NCI-H345 (cell line): ENCODE measurements at regions not wholly inside any gene's neighbourhood (a gene's known extent, or its start where the extent isn't known, plus 50 kb on each side); places are given as distances from the start of the nearest gene placed in this dataset.

Source experiments
- DNase-seq: peaks from one replicate; lab custom pipeline; 2025; lab: John Stamatoyannopoulos, UW

DNA sequence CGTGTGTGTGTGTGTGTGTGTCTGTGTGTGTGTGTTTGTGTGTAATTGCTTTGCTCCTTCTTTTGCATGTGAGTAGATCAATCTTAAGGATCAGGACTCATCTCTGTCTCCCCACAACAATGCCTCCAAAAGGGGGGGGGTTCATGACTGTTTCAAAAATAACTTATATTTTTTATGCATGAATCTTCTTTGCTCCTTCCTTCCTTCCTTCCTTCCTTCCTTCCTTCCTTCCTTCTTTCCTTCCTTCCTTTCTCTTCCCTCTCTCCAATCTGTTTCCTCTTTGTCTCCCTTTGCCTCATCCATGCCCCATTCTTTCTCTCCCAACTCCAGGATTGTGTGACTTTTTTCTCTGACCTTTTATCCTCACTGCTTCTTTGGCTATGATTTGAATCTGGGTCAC, 126.4 kb upstream of the OSMR start:
- DNase-seq = no peak

DNA sequence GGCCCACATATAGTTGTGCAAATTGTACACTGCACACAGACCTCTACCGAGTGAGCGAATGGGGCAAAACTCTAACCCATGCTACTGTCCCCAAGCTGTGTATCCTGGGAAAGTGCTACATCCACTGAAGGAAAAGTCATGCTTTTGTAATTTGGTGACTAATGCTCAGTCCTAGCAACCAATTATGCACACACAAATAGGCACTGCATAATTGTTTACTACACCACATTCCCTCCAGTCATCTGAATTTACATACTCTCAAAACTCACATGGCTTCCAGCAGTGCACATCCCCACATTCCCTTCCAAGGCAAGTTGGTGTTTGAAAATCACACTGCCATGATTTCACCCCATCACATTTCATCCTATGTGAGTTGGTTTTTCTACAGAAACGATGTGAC, 125.9 kb upstream of the OSMR start:
- DNase-seq = no peak

DNA sequence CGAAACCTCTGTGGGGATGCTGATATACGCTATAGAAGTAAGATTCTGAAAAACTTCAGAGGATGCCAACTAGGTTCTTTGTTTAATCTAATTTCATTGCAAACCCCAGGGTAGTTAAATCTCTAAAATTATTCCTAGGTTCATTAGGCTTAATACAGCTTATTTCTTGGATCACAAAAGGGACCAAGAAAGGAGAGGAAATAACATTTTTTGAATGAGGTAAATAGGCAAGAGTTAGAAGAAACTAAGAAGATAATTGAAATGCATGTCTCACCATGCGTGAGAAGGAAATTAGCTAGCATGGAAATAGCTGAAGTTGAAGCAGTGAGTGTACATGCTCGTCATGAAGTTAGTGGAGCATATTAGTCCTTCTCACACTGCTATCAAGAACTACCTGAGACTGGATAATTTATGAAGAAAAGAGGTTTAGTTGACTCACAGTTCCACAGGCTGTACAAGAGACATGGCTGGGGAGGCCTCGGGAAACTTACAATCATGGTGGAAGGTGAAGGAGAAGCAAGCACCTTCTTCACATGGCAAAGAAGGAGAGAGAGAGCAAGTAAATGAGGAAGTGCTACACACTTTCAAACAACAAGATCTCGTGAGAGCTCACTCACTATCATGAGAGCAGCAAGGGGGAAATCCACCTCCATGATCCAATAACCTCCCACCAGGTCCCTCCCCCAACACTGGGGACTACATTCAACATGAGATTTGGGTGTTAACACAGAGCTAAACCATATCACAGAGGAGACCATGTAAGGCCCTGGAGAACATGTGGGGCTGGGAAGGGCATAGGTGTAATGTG, 125.1 kb upstream of the OSMR start:
- DNase-seq = no peak

DNA sequence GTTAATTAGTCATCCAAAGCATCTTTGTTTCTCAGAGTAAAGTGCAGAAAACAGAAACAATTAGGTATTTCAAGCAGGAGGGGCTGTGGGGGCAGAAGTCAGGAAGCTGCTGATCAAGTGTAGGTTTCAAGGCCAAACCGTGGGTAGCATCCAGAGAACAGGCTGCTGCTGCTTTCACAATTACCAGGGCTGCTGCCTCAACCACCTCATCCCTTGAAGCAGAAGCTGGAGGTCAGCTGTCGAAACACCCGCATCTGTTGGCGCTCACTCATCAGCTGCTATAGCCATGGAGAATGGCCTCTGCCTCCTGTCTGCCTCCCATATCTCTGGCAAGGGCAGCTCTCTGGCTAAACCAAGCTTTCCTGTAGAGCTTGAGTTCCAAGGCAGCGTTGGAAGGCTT, 122.9 kb upstream of the OSMR start:
- no peak for DNase-seq

DNA sequence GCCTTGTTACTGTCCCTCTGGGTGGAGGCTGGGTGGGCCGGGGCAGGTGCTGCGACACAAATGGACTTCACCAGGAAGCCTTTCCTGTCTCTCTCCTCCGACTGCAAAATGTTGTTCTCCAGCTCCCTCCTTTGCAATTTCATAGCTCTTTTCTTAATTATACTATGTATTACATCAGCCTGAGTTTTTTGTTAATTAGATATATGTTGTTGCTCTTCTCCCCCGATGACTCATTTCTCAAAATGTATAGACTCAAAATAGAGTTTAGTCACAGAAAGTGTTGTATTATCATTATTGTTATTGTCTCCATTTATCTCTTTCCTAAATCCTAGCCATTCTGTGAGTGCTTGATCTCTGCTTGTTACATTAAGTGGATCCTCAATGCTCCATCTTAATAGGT, 122.4 kb upstream of the OSMR start:
- DNase-seq = no peak

DNA sequence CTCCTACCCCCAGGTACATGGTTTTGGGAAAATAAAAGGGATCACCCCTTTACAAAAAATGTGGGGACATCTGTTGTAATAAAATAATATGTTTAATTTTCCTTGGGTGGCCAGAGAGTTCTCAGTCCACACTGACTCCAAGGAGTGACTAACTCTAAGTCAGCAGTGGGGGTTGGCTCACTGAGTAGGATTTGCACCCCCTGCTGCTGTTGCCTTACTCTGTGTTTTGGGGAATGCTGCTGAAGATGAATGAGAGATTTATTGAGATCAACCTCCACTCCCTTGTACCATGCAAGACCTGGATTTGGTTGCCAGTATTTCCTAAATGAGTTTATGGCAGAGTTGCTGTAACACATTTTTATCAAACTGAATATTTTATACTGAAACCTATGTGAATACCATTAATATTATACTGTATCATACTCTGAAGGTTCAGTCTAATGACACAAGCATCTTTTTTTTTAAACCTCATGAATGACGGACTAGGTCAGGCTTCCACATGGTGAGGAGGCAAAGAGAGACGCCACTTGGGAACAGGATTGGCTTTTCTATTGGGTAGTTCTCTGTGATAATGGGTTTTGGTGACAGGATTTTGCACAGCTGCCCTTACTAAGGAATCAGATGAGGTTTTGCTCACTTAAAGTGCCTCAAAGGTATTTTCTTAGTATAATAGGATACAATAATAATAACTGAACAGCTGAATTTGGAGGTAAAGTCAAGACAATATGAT, 121.3 kb upstream of the OSMR start:
- DNase-seq = no peak

DNA sequence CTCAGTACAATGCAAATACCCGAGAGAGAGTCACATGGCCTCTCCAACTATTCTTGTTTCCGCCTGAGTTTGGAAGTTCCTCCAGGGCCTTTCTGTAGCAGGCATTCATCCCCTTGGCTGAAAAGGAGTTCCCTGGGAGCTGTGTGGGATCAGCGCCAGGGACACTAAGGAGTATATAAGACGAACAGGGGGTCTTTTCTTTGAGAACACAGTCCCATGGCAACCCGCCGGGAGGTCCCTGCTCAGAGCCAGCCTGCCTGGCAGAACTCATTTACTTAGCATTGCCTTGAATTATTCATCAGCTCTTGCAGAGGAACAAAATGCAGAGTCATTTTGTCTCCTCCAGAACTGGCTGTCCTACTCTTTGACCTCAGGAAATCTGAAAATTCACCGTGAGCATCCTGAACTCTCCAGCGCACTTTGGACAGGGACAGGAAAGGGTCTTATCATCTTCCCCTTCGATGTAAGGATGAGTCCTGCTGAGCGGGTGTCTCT, 120.4 kb upstream of the OSMR start:
- DNase-seq = no peak

DNA sequence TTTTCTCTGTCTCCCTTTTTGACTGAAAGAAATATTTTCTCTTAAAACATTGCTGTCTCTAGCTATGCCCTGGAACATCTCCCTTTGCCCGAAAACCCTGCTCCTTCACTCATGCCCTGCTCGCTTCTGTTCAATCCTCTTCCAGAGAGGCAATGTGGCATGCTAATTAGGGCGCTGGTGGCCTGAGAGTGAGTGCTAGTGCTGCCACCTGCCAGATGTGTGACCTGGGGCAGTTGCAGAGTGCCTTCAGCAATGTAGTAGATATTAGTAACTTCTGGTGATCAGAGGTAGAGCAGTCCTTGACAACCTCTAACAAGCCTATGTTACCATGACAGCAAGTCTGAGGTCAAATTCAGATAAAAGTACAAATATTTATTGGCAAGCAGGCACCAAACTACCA, 119.5 kb upstream of the OSMR start:
- no peak for DNase-seq

DNA sequence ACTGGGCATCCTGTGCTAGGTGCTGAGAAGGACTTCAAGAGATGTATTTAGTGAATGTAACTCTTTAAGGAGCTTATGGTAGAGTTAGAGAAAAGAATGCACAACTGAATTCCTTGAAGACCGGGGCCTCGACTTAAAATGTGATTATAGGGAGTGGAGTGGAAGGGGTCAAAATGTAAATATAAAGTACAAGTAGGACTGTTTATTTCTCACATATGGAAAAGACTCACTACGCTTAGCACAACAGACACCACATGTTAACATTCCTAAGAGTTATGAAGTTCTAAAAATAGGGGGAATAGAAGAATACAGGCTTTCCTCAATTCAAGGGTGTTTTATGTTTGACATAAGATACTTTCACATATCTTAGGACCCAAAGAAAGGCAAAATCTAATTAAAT, 117.8 kb upstream of the OSMR start:
- no peak for DNase-seq

DNA sequence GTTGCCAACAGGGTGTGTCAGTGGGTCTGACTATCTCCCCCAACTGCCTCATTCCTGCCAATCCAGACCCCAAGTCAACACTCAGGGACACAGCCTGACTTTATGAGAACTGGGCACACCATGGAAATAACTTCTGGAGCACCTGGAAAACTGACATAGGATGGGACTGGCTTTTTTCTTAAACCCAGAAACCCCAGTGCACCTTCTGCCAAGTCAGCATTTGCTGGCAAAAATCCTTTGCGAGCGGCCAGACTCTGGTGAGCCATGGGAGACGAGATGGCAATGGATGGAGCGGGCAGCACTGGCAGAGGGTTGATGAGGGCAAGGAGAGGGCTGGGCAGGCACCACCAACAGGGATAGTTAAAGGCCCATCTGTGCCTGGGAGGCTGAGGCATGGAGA, 114.4 kb upstream of the OSMR start:
- DNase-seq = no peak

DNA sequence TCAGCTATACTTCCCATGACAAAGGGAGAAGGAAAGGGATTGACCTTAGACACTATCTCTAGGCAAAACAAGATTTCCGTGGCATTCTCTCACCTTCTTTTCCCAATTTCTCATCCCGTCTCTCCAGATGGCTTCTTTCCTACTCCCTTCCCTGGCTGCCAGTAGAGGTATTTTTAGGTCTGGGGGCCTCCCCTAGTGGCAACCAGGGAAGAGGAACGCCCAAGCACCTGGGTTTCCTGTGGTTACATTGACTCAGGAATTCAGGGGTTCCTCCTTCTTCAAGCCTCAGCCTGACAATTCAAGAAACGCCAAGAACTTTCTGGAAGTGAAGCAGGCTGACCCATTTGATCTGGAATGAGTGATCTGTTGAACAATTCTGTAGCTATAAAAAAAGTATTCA, 111.5 kb upstream of the OSMR start:
- no peak for DNase-seq

DNA sequence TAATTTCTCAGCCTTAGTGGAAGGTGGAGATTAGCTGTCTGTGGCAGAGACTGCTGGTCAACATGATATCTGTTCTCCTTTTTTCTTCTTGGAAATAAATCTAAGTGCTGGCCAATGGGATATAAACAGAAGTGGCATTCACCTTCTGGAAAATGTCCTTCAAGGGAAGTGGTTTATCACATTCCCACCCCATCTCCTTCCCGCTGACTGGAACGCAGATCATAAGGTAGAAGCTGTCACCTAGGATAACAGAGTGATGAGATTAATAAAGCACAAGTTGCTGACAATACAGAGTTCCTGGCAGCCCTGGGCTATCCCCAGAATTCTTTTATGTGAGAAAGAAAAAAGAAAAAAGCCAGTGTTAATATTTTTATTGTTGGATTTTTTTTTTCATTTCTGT, 109.7 kb upstream of the OSMR start:
- no peak for DNase-seq

DNA sequence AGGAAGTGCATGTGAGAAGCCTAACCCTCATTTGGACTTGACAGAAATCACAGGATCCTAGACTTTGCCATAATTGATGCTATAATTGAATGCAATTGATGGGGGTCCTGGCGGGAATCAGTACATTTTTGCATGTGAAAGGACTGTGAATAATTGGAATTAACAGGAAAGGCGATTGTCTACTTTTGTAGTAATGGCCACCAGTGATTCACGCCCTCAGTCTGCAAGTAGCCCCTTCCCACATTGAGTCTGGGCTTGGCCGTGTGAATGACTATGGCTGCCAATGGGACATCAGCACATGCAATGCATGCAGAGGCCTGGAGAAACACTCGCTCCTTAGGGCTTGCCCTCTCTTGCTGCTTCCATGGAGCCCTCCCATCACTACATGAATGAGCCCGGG, 107.8 kb upstream of the OSMR start:
- no peak for DNase-seq

DNA sequence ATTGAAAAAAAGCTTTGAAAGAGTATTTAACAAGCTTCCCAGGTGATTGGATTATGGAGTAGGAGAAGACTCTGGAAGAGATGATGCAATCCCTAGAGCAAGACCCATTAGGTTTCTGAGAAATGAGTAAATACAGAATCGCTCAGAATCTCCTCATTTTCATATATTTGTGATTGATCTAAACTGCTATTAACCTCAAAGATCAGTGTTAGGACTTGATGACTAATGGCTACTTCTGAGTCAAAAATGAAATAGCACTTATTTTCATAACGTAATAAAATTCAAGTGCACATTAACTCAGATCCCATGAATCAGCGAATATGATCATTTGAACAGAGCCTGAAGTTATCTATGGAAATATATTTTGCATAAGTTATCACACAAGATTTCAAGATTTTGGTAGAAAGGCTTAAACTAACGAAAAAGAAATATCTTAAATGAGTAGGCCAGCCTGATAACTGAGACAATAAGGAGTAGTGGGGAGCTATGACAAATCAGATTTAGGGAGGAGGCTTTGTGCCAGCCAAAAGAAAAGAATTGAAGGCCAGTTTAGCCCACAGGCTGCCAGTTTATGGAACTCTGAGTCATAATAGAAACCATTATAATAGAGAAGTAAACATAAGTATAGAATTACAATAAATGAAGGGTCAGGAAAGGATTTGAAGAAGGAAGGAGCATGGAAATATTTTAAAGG, 106.7 kb upstream of the OSMR start:
- no peak for DNase-seq

DNA sequence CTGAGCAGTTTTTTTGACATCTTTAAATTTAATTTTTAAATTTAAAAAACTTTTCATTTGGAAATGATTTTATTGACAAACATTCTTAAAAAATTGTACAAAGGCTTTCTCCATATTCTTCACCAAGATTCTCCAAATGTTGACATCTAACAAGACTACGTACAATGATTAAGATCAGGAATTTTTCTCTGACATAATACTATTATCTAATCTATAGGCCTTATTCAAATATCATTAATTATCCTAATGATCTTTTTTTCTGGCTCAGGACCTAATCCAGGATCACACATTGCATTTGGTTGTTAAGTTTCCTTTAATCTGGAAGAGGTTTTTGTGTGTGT, 106.1 kb upstream of the OSMR start:
- DNase-seq = no peak

DNA sequence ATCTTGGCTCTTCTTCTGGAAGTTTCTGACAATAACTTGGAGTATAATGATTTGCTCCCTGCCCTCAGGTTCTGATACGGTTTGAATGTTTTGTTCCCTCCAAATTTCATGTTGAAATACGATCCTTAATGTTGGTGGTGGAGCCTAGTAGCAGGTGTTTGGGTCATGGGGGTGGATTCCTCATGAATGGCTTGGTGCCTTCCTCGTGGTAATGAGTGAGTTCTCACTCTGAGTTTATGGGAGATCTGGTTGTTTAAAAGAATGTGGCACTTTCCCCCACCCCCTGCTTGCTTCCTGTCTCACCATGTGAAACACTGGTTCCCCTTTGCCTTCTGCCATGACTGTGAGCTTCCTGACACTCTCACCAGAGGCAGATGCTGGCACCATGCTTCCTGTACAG, 103.0 kb upstream of the OSMR start:
- no peak for DNase-seq

DNA sequence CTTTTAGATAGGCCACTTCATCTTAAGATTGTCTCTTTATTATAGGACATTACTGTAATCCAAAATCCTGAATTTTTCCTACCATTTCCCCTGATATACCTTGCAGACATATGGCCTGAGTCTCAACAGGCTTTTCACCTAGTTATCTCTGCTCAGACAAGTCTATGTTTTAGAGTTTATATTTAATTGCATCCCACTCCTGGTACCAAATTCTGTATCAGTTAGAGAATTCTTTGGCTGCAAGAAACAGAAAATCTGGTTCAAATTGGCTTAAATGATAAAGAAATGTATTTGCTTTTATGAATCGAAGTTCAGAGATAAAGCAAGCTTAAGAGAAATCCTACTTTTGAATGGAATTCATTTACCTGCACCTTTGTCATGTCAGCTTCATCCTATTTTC, 102.2 kb upstream of the OSMR start:
- DNase-seq = no peak

DNA sequence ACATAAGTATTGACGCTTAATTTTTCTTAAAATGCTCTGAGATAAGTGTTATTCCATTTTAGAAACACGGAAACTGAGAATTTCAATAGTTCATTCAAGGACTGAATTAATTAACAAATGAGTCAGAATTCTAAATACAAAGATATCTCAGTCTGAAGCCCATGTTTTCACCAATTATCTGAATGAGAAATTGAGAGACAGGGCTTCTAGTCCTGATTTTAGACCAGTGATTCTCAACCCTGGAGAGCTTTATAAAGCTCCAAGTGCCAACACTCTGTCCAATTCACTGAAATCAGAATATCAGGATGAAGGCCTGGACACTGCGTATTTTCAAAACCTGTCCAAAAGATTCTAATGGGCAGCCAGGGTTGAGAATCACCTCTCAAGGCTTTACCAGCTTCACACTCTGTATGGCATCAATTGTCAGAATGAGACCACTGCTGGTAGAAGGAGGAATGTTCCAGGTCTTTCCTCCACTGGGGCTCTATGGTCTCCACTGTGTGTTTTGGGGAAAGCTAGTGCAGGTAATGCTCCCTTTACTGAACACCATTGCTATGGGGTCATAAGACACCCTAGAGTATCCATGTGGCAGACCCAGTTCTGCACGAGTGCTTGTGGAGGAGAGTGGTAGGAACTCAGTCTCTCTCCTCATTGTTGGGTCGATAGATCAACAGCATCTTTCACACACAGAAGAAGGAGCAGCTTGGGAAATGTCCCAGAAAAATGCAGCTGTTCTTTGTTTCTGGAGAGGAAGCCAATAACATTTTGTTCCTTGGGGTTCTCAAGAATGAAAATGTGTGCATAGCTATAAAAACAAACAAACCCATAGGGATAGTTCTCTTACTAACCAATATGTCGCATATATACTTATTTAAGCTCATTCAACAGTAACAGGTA, 99.7 kb upstream of the OSMR start:
- no peak for DNase-seq

DNA sequence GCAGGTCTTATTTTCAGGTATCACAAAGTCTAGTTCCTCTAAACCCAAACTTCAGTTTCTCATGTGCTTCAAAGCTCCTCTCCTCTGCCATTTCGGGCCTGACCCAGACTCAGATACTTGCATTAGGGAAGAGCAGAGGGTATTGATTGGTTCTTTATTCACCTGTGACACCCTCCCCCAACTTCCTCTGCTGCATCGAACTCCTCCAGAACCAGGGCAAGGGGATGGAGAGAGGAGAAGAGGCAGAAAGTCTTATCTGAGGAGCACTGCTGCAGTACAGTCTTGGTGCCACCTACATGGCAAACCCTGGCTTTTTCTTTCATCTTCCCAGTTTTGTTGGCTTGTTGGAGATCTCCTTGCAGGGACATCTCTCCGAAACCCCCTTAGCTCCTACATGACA, 96.0 kb upstream of the OSMR start:
- no peak for DNase-seq

DNA sequence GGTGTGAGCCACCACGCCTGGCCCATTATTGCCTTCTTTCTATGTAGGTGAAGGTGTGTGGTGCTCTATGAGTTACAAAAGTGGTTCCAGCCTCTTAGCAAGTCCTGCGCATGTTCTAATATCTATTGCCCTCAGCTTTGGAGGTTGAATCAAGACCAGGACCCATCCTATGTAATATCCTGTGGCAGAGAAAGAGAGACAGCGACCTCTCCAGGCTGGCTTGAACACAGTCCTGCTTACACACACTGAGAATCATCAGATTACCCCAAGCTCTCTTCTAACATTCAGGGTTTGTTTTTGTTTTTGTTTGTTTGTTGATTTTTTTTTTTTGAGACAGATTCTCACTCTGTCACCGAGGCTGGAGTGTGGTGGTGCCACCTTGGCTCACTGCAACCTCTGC, 94.7 kb upstream of the OSMR start:
- DNase-seq = no peak

DNA sequence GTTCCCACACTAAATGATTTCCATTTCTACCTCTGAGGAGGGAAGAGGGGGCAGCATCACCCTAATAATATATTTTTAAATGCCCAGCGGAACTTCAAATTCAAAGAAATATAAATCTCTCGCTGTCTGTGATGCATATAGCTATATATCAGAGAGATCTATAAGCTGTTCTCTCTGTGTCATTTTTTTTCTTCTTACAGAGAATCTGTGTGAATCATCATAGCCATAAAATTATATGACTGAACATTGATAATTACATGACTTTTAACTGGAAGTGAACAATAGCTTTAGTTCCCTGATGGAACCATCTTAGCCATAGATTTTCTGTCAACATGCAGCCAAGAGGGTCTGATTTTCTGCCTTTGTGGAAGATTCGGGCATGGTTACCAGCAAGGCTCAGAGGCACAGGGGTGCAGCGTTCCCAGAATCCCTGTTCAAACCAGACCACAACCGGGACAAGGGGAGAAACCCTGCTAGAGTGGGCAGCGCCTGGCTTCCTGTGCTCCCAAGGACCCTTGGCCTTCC, 93.7 kb upstream of the OSMR start:
- no peak for DNase-seq

DNA sequence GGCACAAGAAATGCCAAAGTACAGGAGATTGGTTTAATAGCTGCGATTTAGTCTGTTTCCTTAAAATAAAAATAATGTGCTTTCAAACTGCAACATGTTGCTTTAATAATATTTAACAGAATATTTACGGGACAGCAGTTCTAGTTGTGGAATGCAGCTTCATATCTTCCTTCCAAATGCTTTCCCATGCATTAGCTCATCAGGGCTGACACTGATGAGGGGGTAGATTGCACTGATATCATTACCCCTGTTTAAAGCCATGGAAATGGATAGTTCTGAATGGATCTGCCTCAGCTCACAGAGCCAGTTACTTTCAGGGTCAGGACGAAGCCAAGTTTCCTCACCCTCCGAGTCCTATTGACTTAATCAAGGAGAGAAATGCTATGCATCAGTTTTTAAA, 93.2 kb upstream of the OSMR start:
- DNase-seq = no peak
